BLaER1 treated with 17β-estradiol and CSF1 and Interleukin-3, amounts not matched to agents 10 nM and 100 nM (cell line): ENCODE measurements at regions not wholly inside any gene's neighbourhood (a gene's known extent, or its start where the extent isn't known, plus 50 kb on each side); places are given as distances from the start of the nearest gene placed in this dataset.

ENCODE experiments used
- H3K27ac ChIP-seq, 11 experiments: shearing (Covaris generic); formaldehyde crosslinking; 2 replicates each; pipeline ENCODE4 v1.8.1; 2022
- H3K27me3 ChIP-seq, 11 experiments: shearing (Covaris generic); formaldehyde crosslinking; 2 replicates each; pipeline ENCODE4 v1.8.1; 2022
- H3K36me3 ChIP-seq, 11 experiments: shearing (Covaris generic); formaldehyde crosslinking; 2 replicates each; pipeline ENCODE4 v1.8.1; 2022
- H3K4me1 ChIP-seq, 10 experiments: shearing (Covaris generic); formaldehyde crosslinking; 2 replicates each; pipeline ENCODE4 v1.8.1; 2022
- H3K4me2 ChIP-seq, 11 experiments: shearing (Covaris generic); formaldehyde crosslinking; 2 replicates each; pipeline ENCODE4 v1.8.1; 2022
- H3K4me3 ChIP-seq, 10 experiments: shearing (Covaris generic); formaldehyde crosslinking; 2 replicates each; pipeline ENCODE4 v1.8.1; 2022
- H3K9ac ChIP-seq, 11 experiments: shearing (Covaris generic); formaldehyde crosslinking; 2 replicates each; pipeline ENCODE4 v1.8.1; 2022
- H3K9me3 ChIP-seq, 11 experiments: shearing (Covaris generic); formaldehyde crosslinking; replicated peaks in 1 of 11; 2 replicates each; pipeline ENCODE4 v1.8.1; 2022
- H4K20me1 ChIP-seq, 11 experiments: shearing (Covaris generic); formaldehyde crosslinking; 2 replicates each; pipeline ENCODE4 v1.8.1; 2022
- Cebpa-rat ChIP-seq, 11 experiments: shearing (Covaris generic); IDR thresholded peaks; 2 replicates each; pipeline ENCODE4 v1.8.1; 2022

DNA sequence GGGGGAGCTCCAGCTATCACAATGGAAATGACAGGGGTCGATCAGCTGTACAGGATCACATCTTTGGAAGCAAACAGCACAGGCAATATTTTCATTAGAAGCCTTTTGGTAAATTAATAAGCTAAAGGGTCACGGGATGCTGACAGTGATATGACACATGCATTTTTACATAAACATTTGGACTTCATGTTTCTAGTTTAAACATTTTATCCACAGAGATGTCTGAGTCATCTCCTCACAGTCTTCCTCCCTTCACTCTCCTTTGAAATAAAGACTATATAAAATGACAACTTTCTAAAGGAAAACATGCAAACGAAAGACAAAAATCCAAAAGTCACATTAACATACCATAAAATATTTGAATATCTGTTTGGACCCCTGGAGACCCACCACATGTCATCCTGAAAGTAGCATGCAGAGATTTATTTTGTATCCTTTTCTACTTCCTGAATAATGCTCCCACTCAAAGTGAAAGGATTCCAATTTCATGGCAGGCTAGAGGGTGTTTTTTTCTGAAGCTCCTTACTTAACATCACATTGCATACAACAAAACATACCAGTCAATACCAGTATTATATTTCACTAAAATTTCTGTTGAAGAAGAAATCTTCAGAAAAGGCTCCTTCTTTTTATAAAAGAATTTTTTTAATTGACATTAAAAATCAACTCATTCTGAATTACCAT, 200.1 kb upstream of the PPARGC1A start:
- H3K27me3 ChIP-seq, result no peaks in the 10 kb centered on the region
- no peaks in the 10 kb centered on the region for H4K20me1 ChIP-seq
- H3K9me3 ChIP-seq, result no peaks in the 10 kb centered on the region
- H3K4me2 ChIP-seq, result no peak overlapping the region
- H3K4me3 ChIP-seq, result no peak overlapping the region
- no peaks in the 10 kb centered on the region for H3K36me3 ChIP-seq
- no peak overlapping the region for H3K27ac ChIP-seq
- no peaks in the 10 kb centered on the region for H3K4me1 ChIP-seq
- no peak for TF ChIP-seq Cebpa-rat (IDR thresholded peaks at IDR 0.05)
- H3K9ac ChIP-seq, result no peak overlapping the region

DNA sequence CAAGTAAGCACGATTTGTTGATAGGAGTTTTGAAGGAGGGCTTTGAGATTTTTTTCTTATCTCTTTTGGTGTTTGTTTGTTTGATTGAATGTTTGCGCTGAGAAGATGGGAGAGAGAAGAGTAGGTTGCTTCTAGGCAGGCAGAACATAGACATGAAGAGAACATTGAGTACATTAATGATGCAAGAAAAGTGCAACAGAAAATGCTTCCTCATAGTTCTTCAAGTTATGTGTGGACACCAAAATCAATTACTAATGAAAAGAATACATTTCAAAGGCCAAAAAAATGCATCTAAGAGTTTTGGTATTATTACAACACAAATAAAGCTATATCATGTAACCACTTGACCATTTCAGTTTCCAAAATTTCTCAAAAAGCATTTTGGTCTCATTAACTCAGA, 191.0 kb upstream of the PPARGC1A start:
- Histone ChIP-seq H3K9ac (no peak overlapping the region), H3K27ac (no peak overlapping the region), H3K9me3 (peaks cover 1 to 6% (median 4%) of the 10 kb centered on the region in 11 experiments; a peak in 18 of 22 replicates), H3K4me2 (no peak overlapping the region), H4K20me1 (no peaks in the 10 kb centered on the region), H3K4me1 (no peaks in the 10 kb centered on the region), H3K36me3 (no peaks in the 10 kb centered on the region), H3K27me3 (no peaks in the 10 kb centered on the region), H3K4me3 (no peak overlapping the region)
- TF ChIP-seq Cebpa-rat (IDR thresholded peaks at IDR 0.05), result no peak

- Histone ChIP-seq H4K20me1 (no peaks in the 10 kb centered on the region), H3K9ac (no peak overlapping the region), H3K27ac (no peak overlapping the region), H3K27me3 (no peaks in the 10 kb centered on the region), H3K4me1 (no peaks in the 10 kb centered on the region), H3K36me3 (no peaks in the 10 kb centered on the region), H3K4me2 (no peak overlapping the region), H3K9me3 (peaks cover 9 to 17% (median 14%) of the 10 kb centered on the region in 11 experiments; a peak in 19 of 22 replicates), H3K4me3 (no peak overlapping the region)
- no peak for TF ChIP-seq Cebpa-rat (IDR thresholded peaks at IDR 0.05)
These were observed 188.6 kb upstream of the PPARGC1A start for GRCh38 chr4:24078347-24078962.

GRCh38 chr4:24076811-24077210, 187.0 kb upstream of the PPARGC1A start:
- H3K9ac ChIP-seq, result no peak overlapping the region
- no peaks in the 10 kb centered on the region for H3K27me3 ChIP-seq
- no peaks in the 10 kb centered on the region for H4K20me1 ChIP-seq
- TF ChIP-seq Cebpa-rat (IDR thresholded peaks at IDR 0.05), result no peak
- no peaks in the 10 kb centered on the region for H3K4me1 ChIP-seq
- H3K4me3 ChIP-seq, result no peak overlapping the region
- no peak overlapping the region for H3K4me2 ChIP-seq
- H3K36me3 ChIP-seq, result no peaks in the 10 kb centered on the region
- peaks cover 9 to 17% (median 14%) of the 10 kb centered on the region in 11 experiments; a peak in 19 of 22 replicates for H3K9me3 ChIP-seq
- no peak overlapping the region for H3K27ac ChIP-seq

DNA sequence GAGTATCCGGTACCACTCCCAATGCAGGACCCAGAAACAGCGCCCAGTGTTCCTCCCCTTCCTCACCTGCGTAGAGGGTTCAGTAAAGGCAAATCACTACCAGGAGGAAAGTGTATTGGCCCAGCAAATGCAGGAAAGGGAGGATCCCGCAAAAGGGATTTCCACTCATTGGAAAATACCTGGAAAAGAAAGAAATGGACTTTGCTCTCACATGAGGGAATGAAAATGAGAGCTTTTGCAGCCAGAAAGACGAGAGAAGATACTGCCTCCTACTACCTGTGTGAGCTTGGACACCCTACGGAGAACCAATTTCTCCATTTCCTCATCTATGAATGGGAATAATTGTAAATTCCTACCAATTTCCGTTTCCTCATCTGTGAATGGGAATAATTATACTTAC, 184.1 kb upstream of the PPARGC1A start:
- Histone ChIP-seq H3K27me3 (no peaks in the 10 kb centered on the region), H3K9me3 (peaks cover 9 to 17% (median 14%) of the 10 kb centered on the region in 11 experiments; a peak in 19 of 22 replicates), H3K4me2 (no peak overlapping the region), H3K9ac (no peak overlapping the region), H3K36me3 (no peaks in the 10 kb centered on the region), H4K20me1 (no peaks in the 10 kb centered on the region), H3K4me3 (no peak overlapping the region), H3K4me1 (no peaks in the 10 kb centered on the region), H3K27ac (no peak overlapping the region)
- no peak for TF ChIP-seq Cebpa-rat (IDR thresholded peaks at IDR 0.05)

- H3K4me1 ChIP-seq, result no peaks in the 10 kb centered on the region
- TF ChIP-seq Cebpa-rat (IDR thresholded peaks at IDR 0.05), result no peak
- H3K9ac ChIP-seq, result no peak overlapping the region
- H3K36me3 ChIP-seq, result no peaks in the 10 kb centered on the region
- H3K27ac ChIP-seq, result no peak overlapping the region
- H3K4me2 ChIP-seq, result no peak overlapping the region
- H3K9me3 ChIP-seq, result peaks cover 9 to 17% (median 14%) of the 10 kb centered on the region in 11 experiments; a peak in 19 of 22 replicates
- H3K4me3 ChIP-seq, result no peak overlapping the region
- no peaks in the 10 kb centered on the region for H4K20me1 ChIP-seq
- no peaks in the 10 kb centered on the region for H3K27me3 ChIP-seq
These were observed 181.9 kb upstream of the PPARGC1A start for GRCh38 chr4:24071612-24072372.

DNA sequence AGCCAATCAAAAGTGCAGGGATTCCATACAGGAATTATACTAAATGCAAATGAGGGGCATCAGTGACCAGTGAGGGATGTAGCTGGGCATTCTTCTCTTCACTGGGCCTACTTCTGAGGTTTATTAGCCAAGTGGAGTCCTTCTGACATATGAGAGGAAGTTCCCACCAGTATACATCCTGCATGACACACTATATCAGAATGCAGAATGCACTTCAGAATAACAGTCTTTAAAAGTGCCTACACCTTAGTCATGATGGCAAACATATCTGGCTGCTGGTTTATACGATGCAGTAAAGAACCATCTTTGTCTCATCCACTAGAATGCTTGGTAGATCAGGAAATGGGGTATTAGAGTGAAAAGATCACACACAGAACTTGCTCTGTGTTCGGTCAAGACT, 180.3 kb upstream of the PPARGC1A start:
- H4K20me1 ChIP-seq, result no peaks in the 10 kb centered on the region
- no peaks in the 10 kb centered on the region for H3K27me3 ChIP-seq
- no peak overlapping the region for H3K27ac ChIP-seq
- no peak for TF ChIP-seq Cebpa-rat (IDR thresholded peaks at IDR 0.05)
- no peak overlapping the region for H3K9ac ChIP-seq
- peaks cover 0 to 5% (median 2%) of the 10 kb centered on the region in 11 experiments; a peak in 10 of 22 replicates for H3K9me3 ChIP-seq
- H3K4me1 ChIP-seq, result no peaks in the 10 kb centered on the region
- no peaks in the 10 kb centered on the region for H3K36me3 ChIP-seq
- H3K4me3 ChIP-seq, result no peak overlapping the region
- no peak overlapping the region for H3K4me2 ChIP-seq

DNA sequence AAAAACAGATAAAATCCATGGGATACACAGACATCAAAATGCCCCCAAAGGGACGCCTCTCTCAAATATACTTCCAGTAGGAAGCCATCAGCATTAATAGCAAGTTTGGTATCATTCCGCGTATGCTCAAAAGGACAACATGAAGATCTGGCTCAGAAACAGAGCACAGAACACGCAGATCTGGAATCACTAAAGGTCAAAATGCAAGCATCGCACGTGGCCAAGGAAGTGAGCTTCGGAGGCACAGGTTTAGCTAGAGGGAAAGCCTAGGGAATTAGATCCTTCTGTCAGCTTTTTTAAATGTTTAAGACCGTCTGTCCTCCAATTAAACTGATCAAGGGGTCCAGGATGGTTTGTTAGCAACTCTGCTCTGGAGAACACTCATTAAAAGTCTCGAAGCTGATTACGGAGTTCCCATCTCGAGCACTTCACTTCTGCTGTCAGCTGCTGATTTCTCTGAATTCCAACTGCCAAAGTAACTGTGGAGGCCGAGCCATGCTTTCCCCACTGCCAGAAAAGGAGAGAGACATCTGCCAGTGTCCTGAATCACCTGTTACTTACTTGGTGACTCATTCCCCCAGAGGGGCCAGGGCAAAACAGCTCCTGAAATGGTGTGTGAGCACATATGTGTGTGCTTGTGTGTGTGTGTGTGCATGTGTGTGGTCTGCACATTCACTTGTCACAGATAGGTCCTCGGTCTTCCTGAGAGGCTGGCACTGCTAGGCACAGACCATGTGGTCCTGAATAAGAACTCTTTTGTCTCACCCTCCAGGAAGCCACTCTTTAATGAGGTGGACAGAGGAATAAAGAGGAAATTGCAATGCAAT, 177.7 kb upstream of the PPARGC1A start:
- H4K20me1 ChIP-seq, result no peaks in the 10 kb centered on the region
- H3K4me2 ChIP-seq, result no peak overlapping the region
- no peak overlapping the region for H3K9ac ChIP-seq
- H3K9me3 ChIP-seq, result no peaks in the 10 kb centered on the region
- H3K4me3 ChIP-seq, result no peak overlapping the region
- no peaks in the 10 kb centered on the region for H3K36me3 ChIP-seq
- H3K27ac ChIP-seq, result no peak overlapping the region
- no peaks in the 10 kb centered on the region for H3K27me3 ChIP-seq
- TF ChIP-seq Cebpa-rat (IDR thresholded peaks at IDR 0.05), result no peak
- no peaks in the 10 kb centered on the region for H3K4me1 ChIP-seq

- Histone ChIP-seq H3K9me3 (no peaks in the 10 kb centered on the region), H3K4me1 (peaks cover 0 to 3% (median 0%) of the 10 kb centered on the region in 10 experiments; a peak in 1 of 20 replicates), H3K4me2 (no peak overlapping the region), H3K9ac (no peak overlapping the region), H3K27ac (no peak overlapping the region), H3K4me3 (no peak overlapping the region), H4K20me1 (no peaks in the 10 kb centered on the region), H3K36me3 (no peaks in the 10 kb centered on the region), H3K27me3 (no peaks in the 10 kb centered on the region)
- TF ChIP-seq Cebpa-rat (IDR thresholded peaks at IDR 0.05), result no peak
These were observed 176.1 kb upstream of the PPARGC1A start for GRCh38 chr4:24065974-24066373.
